ENCODE measurements at regions not wholly inside any gene's neighbourhood (a gene's known extent, or its start where the extent isn't known, plus 50 kb on each side); places are given as distances from the start of the nearest gene placed in this dataset.

DNA sequence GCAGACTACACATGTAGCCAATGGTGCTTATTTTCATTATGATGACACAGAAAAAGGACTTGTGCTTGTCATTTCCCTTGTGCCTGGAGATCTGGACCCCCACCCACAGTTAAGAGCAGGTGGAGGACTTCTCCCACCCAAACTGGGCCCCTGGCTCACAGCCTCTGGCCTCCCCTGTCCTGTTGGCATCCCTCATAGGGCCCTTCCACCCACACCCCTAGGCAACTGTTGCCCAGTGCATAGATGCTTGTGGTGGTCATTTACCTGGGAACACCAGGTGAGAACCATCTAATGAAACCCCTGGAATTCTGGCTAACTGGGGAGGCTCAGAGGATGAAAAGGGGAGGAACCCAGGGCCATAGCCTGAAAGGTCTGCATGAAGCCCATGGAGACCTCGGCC, 355.9 kb downstream of the BUD13 start:
- TF ChIP-seq, protein P1, sequence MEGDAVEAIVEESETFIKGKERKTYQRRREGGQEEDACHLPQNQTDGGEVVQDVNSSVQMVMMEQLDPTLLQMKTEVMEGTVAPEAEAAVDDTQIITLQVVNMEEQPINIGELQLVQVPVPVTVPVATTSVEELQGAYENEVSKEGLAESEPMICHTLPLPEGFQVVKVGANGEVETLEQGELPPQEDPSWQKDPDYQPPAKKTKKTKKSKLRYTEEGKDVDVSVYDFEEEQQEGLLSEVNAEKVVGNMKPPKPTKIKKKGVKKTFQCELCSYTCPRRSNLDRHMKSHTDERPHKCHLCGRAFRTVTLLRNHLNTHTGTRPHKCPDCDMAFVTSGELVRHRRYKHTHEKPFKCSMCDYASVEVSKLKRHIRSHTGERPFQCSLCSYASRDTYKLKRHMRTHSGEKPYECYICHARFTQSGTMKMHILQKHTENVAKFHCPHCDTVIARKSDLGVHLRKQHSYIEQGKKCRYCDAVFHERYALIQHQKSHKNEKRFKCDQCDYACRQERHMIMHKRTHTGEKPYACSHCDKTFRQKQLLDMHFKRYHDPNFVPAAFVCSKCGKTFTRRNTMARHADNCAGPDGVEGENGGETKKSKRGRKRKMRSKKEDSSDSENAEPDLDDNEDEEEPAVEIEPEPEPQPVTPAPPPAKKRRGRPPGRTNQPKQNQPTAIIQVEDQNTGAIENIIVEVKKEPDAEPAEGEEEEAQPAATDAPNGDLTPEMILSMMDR (IDR thresholded peaks at IDR 0.05), result no peak
- no peak for TF ChIP-seq ZFX (IDR thresholded peaks at IDR 0.05; ENCODE audit: borderline replicate concordance)

All from 22Rv1 (cell line).